ENCODE measurements at regions not wholly inside any gene's neighbourhood (a gene's known extent, or its start where the extent isn't known, plus 50 kb on each side); places are given as distances from the start of the nearest gene placed in this dataset.

DNA sequence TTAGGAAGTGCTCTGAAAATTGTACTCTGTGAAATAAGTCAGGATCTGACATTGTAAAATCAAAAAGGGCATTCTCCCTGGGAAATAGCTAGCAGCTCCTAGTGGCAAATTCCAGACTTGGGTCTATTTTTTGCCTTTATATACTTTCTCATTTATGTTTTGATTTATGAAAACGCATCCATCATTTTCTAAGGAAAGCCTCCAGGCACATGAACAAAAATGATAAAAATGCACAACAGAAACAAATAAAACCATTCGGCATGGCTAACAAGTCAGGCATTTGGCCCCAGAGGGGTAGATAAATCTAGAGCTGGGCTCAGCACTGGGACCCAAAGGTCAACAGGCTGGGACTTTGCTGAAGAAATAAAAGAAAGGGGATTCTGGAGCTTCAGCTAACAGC, 167.0 kb downstream of the BCL11A start:
- TF ChIP-seq SUZ12 (IDR thresholded peaks at IDR 0.05) = no peak
- no peak for TF ChIP-seq SP1 (IDR thresholded peaks at IDR 0.05)
- no peak for TF ChIP-seq HDGF (IDR thresholded peaks at IDR 0.05; ENCODE audit: borderline replicate concordance)
- TF ChIP-seq ELF4 (IDR thresholded peaks at IDR 0.05) = no peak
- TF ChIP-seq L3MBTL2 (conservative IDR thresholded peaks at IDR 0.05) = no peak
- TF ChIP-seq, protein P1, sequence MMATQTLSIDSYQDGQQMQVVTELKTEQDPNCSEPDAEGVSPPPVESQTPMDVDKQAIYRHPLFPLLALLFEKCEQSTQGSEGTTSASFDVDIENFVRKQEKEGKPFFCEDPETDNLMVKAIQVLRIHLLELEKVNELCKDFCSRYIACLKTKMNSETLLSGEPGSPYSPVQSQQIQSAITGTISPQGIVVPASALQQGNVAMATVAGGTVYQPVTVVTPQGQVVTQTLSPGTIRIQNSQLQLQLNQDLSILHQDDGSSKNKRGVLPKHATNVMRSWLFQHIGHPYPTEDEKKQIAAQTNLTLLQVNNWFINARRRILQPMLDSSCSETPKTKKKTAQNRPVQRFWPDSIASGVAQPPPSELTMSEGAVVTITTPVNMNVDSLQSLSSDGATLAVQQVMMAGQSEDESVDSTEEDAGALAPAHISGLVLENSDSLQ (IDR thresholded peaks at IDR 0.05) = no peak
- TF ChIP-seq BHLHE40 (IDR thresholded peaks at IDR 0.05; ENCODE audit: borderline replicate concordance) = no peak
- no peak for TF ChIP-seq ARNT (IDR thresholded peaks at IDR 0.05)
- no peak for TF ChIP-seq CTBP1 (IDR thresholded peaks at IDR 0.05; ENCODE audit: borderline replicate concordance)
- no peak for TF ChIP-seq TARDBP (IDR thresholded peaks at IDR 0.05)
- TF ChIP-seq NFRKB (IDR thresholded peaks at IDR 0.05) = no peak
- no peak for TF ChIP-seq ZNF384 (IDR thresholded peaks at IDR 0.05)

All from HEK293T (cell line).